Liver (tissue), 8 donors: ENCODE measurements at regions not wholly inside any gene's neighbourhood (a gene's known extent, or its start where the extent isn't known, plus 50 kb on each side); places are given as distances from the start of the nearest gene placed in this dataset.

Experiments used
- DNase-seq: peaks from one replicate; pipeline ENCODE4 v3.0.0-alpha.2; 2017; ENCODE audit warnings: low spot score
- H3K27ac ChIP-seq, 2 donors: one replicate each; pipeline ENCODE4 v1.7.0; 2013; ENCODE audit warnings: inconsistent platforms in 2 of 2, low read length in 2 of 2, control low read depth in 1 of 2, low read depth in 1 of 2, mild to moderate bottlenecking in 1 of 2
- H3K27me3 ChIP-seq, 4 donors: one replicate each; pipeline versions ENCODE4 v1.6.1 to v1.7.0; 2013; ENCODE audit warnings: low read length in 3 of 4, inconsistent platforms in 1 of 4, mild to moderate bottlenecking in 1 of 4, moderate library complexity in 1 of 4; ENCODE audit not compliant: control insufficient read depth in 4 of 4, insufficient read depth in 4 of 4
- H3K36me3 ChIP-seq, 4 donors: one replicate each; pipeline versions ENCODE4 v1.6.1 to v1.7.0; 2013; ENCODE audit warnings: low read length in 3 of 4, mild to moderate bottlenecking in 3 of 4, low read depth in 1 of 4, moderate library complexity in 1 of 4; ENCODE audit not compliant: control insufficient read depth in 4 of 4, insufficient read depth in 3 of 4
- H3K4me1 ChIP-seq, 4 donors: one replicate each; pipeline versions ENCODE4 v1.6.1 to v1.7.0; 2013; ENCODE audit warnings: low read length in 3 of 4, mild to moderate bottlenecking in 3 of 4, moderate library complexity in 1 of 4; ENCODE audit not compliant: control insufficient read depth in 4 of 4, insufficient read depth in 4 of 4
- H3K4me3 ChIP-seq, 3 donors: one replicate each; pipeline versions ENCODE4 v1.6.1 to v1.7.0; 2013; ENCODE audit warnings: low read length in 3 of 3, control low read depth in 1 of 3, low read depth in 1 of 3, mild to moderate bottlenecking in 1 of 3
- H3K9ac ChIP-seq, 2 donors: one replicate each; pipeline ENCODE4 v1.7.0; 2013; ENCODE audit warnings: low read length in 2 of 2, mild to moderate bottlenecking in 2 of 2, moderate library complexity in 2 of 2, control low read depth in 1 of 2, low read depth in 1 of 2
- H3K9me3 ChIP-seq, 4 donors: one replicate each; pipeline versions ENCODE4 v1.6.1 to v1.7.0; 2013; ENCODE audit warnings: low read length in 3 of 4; ENCODE audit not compliant: control insufficient read depth in 4 of 4
- EGR1 ChIP-seq, 2 donors: IDR thresholded peaks; 2 replicates each; pipeline ENCODE4 v1.6.1; 2016 to 2018; ENCODE audit warnings: antibody characterized with exemption in 2 of 2, low read depth in 2 of 2
- FOXA1 ChIP-seq: IDR thresholded peaks from 2 replicates; pipeline ENCODE4 v1.6.1; 2016; ENCODE audit warnings: antibody characterized with exemption
- FOXA2 ChIP-seq: IDR thresholded peaks from 2 replicates; pipeline ENCODE4 v1.6.1; 2016; ENCODE audit warnings: antibody characterized with exemption
- GABPA ChIP-seq, 2 donors: IDR thresholded peaks in 1 of 2; conservative IDR thresholded peaks in 1 of 2; 2 replicates each; pipeline ENCODE4 v1.6.1; 2016; ENCODE audit warnings: antibody characterized with exemption in 2 of 2, mild to moderate bottlenecking in 1 of 2, moderate library complexity in 1 of 2
- HNF4A ChIP-seq, 2 donors: conservative IDR thresholded peaks; 2 replicates each; pipeline ENCODE4 v1.6.1; 2016; ENCODE audit warnings: antibody characterized with exemption in 2 of 2, mild to moderate bottlenecking in 2 of 2
- HNF4G ChIP-seq: IDR thresholded peaks from 2 replicates; pipeline ENCODE4 v1.6.1; 2016; ENCODE audit warnings: antibody characterized with exemption
- JUND ChIP-seq, 2 donors: IDR thresholded peaks; 2 replicates each; pipeline ENCODE4 v1.6.1; 2016; ENCODE audit warnings: antibody characterized with exemption in 2 of 2
- NR2F2 ChIP-seq: IDR thresholded peaks from 2 replicates; pipeline ENCODE4 v1.6.1; 2016; ENCODE audit warnings: antibody characterized with exemption
- RAD21 ChIP-seq, 2 donors: IDR thresholded peaks; 2 replicates each; pipeline ENCODE4 v1.6.1; 2016; ENCODE audit warnings: antibody characterized with exemption in 2 of 2, mild to moderate bottlenecking in 2 of 2
- REST ChIP-seq: IDR thresholded peaks from 2 replicates; pipeline ENCODE4 v1.6.1; 2016; ENCODE audit warnings: antibody characterized with exemption, mild to moderate bottlenecking
- RXRA ChIP-seq, 2 donors: IDR thresholded peaks; 2 replicates each; pipeline ENCODE4 v1.6.1; 2017 to 2018; ENCODE audit warnings: antibody characterized with exemption in 2 of 2, mild to moderate bottlenecking in 1 of 2
- SP1 ChIP-seq: IDR thresholded peaks from 2 replicates; pipeline ENCODE4 v1.6.1; 2018; ENCODE audit warnings: antibody characterized with exemption, mild to moderate bottlenecking
- TAF1 ChIP-seq: conservative IDR thresholded peaks from 2 replicates; pipeline ENCODE4 v1.6.1; 2016; ENCODE audit warnings: antibody characterized with exemption, mild to moderate bottlenecking
- YY1 ChIP-seq: IDR thresholded peaks from 2 replicates; pipeline ENCODE4 v1.6.1; 2016; ENCODE audit warnings: antibody characterized with exemption, mild to moderate bottlenecking
- WGBS: extraction: QIAGEN DNeasy Blood & Tissue Kit; methylation state at CpG from one replicate; pipeline ENCODE4 v1.1.7; 2013; 5-methylcytosine and 5-hydroxymethylcytosine counted together
- TF ChIP-seq, protein P1 (sequence below): IDR thresholded peaks from 2 replicates; pipeline ENCODE4 v1.6.1; 2016; ENCODE audit warnings: antibody characterized with exemption
- TF ChIP-seq, protein P2 (sequence below): IDR thresholded peaks from 2 replicates; pipeline ENCODE4 v1.6.1; 2016; ENCODE audit warnings: antibody characterized with exemption
- TF ChIP-seq, protein P3 (sequence below): IDR thresholded peaks from 2 replicates; pipeline ENCODE4 v1.6.1; 2016; ENCODE audit warnings: antibody characterized with exemption
- TF ChIP-seq, protein P4 (sequence below): fragments of 150-350 bp; IDR thresholded peaks from 2 replicates; pipeline ENCODE4 v1.5.1; 2017; ENCODE audit warnings: improper control_type of control experiment, low read depth, low read length; ENCODE audit not compliant: missing input control
- donor health status: healthy.
- donor health status: healthy.
- donor health status: healthy.
- donor health status: healthy.
- donor health status: healthy.

GRCh38 chr4:134807231-134807745, 605.7 kb upstream of the PABPC4L start:
- H3K9ac ChIP-seq, result no peak overlapping the region
- no peaks in the 10 kb centered on the region for H3K27me3 ChIP-seq
- DNase-seq, result no peak
- H3K9me3 ChIP-seq, result peaks cover 0 to 4% (median 0%) of the 10 kb centered on the region in 4 donors
- H3K4me3 ChIP-seq, result no peak overlapping the region
- WGBS, result 53% methylated on average over 3 of the region's 3 CpGs
- H3K27ac ChIP-seq, result no peak overlapping the region
- no peaks in the 10 kb centered on the region for H3K36me3 ChIP-seq
- TF ChIP-seq YY1 (no peak), HNF4G (no peak), TAF1 (no peak), RAD21 (IDR thresholded peaks at IDR 0.05) (no peak)
- TF ChIP-seq, protein P1, sequence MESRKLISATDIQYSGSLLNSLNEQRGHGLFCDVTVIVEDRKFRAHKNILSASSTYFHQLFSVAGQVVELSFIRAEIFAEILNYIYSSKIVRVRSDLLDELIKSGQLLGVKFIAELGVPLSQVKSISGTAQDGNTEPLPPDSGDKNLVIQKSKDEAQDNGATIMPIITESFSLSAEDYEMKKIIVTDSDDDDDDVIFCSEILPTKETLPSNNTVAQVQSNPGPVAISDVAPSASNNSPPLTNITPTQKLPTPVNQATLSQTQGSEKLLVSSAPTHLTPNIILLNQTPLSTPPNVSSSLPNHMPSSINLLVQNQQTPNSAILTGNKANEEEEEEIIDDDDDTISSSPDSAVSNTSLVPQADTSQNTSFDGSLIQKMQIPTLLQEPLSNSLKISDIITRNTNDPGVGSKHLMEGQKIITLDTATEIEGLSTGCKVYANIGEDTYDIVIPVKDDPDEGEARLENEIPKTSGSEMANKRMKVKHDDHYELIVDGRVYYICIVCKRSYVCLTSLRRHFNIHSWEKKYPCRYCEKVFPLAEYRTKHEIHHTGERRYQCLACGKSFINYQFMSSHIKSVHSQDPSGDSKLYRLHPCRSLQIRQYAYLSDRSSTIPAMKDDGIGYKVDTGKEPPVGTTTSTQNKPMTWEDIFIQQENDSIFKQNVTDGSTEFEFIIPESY, result no peak
- H3K4me1 ChIP-seq, result no peaks in the 10 kb centered on the region

GRCh38 chr4:134798573-134798972, 597.0 kb upstream of the PABPC4L start:
- 89% methylated on average over 1 of the region's 1 CpG for WGBS
- H3K9me3 ChIP-seq, result no peaks in the 10 kb centered on the region
- H3K27ac ChIP-seq, result no peak overlapping the region
- H3K4me3 ChIP-seq, result no peak overlapping the region
- no peaks in the 10 kb centered on the region for H3K27me3 ChIP-seq
- no peaks in the 10 kb centered on the region for H3K36me3 ChIP-seq
- H3K9ac ChIP-seq, result no peak overlapping the region
- DNase-seq, result no peak
- TF ChIP-seq HNF4G (no peak), GABPA (IDR thresholded peaks at IDR 0.05 in 1 of 2, conservative IDR thresholded peaks at IDR 0.05 in 1 of 2) (no peak), YY1 (no peak), RXRA (IDR thresholded peaks at IDR 0.05) (no peak), JUND (IDR thresholded peaks at IDR 0.05) (no peak), FOXA1 (no peak), HNF4A (conservative IDR thresholded peaks at IDR 0.05) (no peak), REST (no peak), EGR1 (IDR thresholded peaks at IDR 0.05; ENCODE audit: low read depth in 2 of 2) (no peak), RAD21 (IDR thresholded peaks at IDR 0.05) (no peak), SP1 (no peak), TAF1 (no peak), FOXA2 (no peak), NR2F2 (no peak)
- TF ChIP-seq, protein P2, sequence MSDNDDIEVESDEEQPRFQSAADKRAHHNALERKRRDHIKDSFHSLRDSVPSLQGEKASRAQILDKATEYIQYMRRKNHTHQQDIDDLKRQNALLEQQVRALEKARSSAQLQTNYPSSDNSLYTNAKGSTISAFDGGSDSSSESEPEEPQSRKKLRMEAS, result no peak
- TF ChIP-seq, protein P3, sequence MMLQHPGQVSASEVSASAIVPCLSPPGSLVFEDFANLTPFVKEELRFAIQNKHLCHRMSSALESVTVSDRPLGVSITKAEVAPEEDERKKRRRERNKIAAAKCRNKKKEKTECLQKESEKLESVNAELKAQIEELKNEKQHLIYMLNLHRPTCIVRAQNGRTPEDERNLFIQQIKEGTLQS, result no peak
- TF ChIP-seq, protein P4, sequence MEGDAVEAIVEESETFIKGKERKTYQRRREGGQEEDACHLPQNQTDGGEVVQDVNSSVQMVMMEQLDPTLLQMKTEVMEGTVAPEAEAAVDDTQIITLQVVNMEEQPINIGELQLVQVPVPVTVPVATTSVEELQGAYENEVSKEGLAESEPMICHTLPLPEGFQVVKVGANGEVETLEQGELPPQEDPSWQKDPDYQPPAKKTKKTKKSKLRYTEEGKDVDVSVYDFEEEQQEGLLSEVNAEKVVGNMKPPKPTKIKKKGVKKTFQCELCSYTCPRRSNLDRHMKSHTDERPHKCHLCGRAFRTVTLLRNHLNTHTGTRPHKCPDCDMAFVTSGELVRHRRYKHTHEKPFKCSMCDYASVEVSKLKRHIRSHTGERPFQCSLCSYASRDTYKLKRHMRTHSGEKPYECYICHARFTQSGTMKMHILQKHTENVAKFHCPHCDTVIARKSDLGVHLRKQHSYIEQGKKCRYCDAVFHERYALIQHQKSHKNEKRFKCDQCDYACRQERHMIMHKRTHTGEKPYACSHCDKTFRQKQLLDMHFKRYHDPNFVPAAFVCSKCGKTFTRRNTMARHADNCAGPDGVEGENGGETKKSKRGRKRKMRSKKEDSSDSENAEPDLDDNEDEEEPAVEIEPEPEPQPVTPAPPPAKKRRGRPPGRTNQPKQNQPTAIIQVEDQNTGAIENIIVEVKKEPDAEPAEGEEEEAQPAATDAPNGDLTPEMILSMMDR, result no peak
- TF ChIP-seq, protein P1, result no peak
- no peaks in the 10 kb centered on the region for H3K4me1 ChIP-seq
